Uterus (tissue), 3 donors: ENCODE measurements at regions not wholly inside any gene's neighbourhood (a gene's known extent, or its start where the extent isn't known, plus 50 kb on each side); places are given as distances from the start of the nearest gene placed in this dataset.

Experiments
- DNase-seq, 2 donors: peaks; one replicate each; pipeline ENCODE4 v3.0.0-alpha.2; 2019 to 2020
- H3K27ac ChIP-seq, 2 donors: fragments of 200-600 bp; sonication (generic); 1 replicate in 1 of 2; 2 replicates in 1 of 2; pipeline ENCODE4 v1.5.1; 2016 to 2018
- H3K27me3 ChIP-seq, 2 donors: fragments of 200-600 bp; sonication (generic); one replicate each; pipeline ENCODE4 v1.5.1; 2018 to 2019; ENCODE audit warnings: control low read depth in 1 of 2
- H3K36me3 ChIP-seq, 2 donors: fragments of 200-600 bp; sonication (generic); one replicate each; pipeline ENCODE4 v1.5.1; 2019; ENCODE audit warnings: control low read depth in 1 of 2
- H3K4me1 ChIP-seq, 2 donors: fragments of 200-600 bp; sonication (generic); one replicate each; pipeline ENCODE4 v1.5.1; 2018 to 2019; ENCODE audit warnings: control low read depth in 1 of 2
- H3K4me3 ChIP-seq, 2 donors: fragments of 200-600 bp; sonication (generic); 1 replicate in 1 of 2; 2 replicates in 1 of 2; pipeline ENCODE4 v1.5.1; 2018 to 2019; ENCODE audit warnings: mild to moderate bottlenecking in 1 of 2
- H3K9me3 ChIP-seq, 2 donors: fragments of 200-600 bp; sonication (generic); one replicate each; pipeline ENCODE4 v1.5.1; 2019; ENCODE audit warnings: control low read depth in 1 of 2
- CTCF ChIP-seq, 4 experiments: fragments of 200-600 bp in 2 of 4; fragments of 450-650 bp in 2 of 4; sonication (generic) in 2 of 4; IDR thresholded peaks; one replicate each; pipeline ENCODE4 v1.5.1; 2016 to 2019; ENCODE audit warnings: antibody characterized with exemption in 4 of 4, mild to moderate bottlenecking in 2 of 4, moderate library complexity in 1 of 4
- POLR2A ChIP-seq, 2 donors: fragments of 450-650 bp; IDR thresholded peaks; one replicate each; pipeline ENCODE4 v1.6.1; 2016; ENCODE audit warnings: antibody characterized with exemption in 2 of 2, mild to moderate bottlenecking in 1 of 2, moderate library complexity in 1 of 2
- intact Hi-C: fragments of 100-400 bp; cut with DNase I; formaldehyde crosslinking; loops from one replicate; pipeline ENCODE4 v1.15.1; 2023; ENCODE audit warnings: low total_unique reads
- donor health status: DM: yes; HTN: yes; CAD: no.

- no peak overlapping the region for H3K27ac ChIP-seq
- no peak overlapping the region for H3K4me3 ChIP-seq
- no peaks in the 10 kb centered on the region for H3K4me1 ChIP-seq
- intact Hi-C loops, result no loop called here
- no peak for DNase-seq
- H3K27me3 ChIP-seq, result no peaks in the 10 kb centered on the region
- H3K36me3 ChIP-seq, result no peaks in the 10 kb centered on the region
- TF ChIP-seq CTCF (IDR thresholded peaks at IDR 0.05) (no peak), POLR2A (IDR thresholded peaks at IDR 0.05) (no peak)
- H3K9me3 ChIP-seq, result no peaks in the 10 kb centered on the region
Measured at GRCh38 chr11:109644152-109644551, 222.2 kb downstream of the C11orf87 start.

- H3K9me3 ChIP-seq, result no peaks in the 10 kb centered on the region
- TF ChIP-seq CTCF (IDR thresholded peaks at IDR 0.05), result no peak
- no peak for TF ChIP-seq POLR2A (IDR thresholded peaks at IDR 0.05)
- intact Hi-C loops, result no loop called here
Measured at GRCh38 chr11:109648804-109649203, 226.8 kb downstream of the C11orf87 start.

GRCh38 chr11:109654091-109654490 is 232.1 kb downstream of the C11orf87 start:
- TF ChIP-seq CTCF (IDR thresholded peaks at IDR 0.05), result no peak
- TF ChIP-seq POLR2A (IDR thresholded peaks at IDR 0.05), result no peak
- Histone ChIP-seq H3K36me3 (no peaks in the 10 kb centered on the region), H3K27ac (no peak overlapping the region), H3K4me1 (no peaks in the 10 kb centered on the region), H3K9me3 (no peaks in the 10 kb centered on the region), H3K4me3 (no peak overlapping the region), H3K27me3 (no peaks in the 10 kb centered on the region)
- intact Hi-C loops, result no loop called here
- DNase-seq, result no peak

More at GRCh38 chr11:109648804-109649203, 226.8 kb downstream of the C11orf87 start:
- no peaks in the 10 kb centered on the region for H3K27me3 ChIP-seq
- DNase-seq, result no peak
- H3K27ac ChIP-seq, result no peak overlapping the region
- no peaks in the 10 kb centered on the region for H3K36me3 ChIP-seq
- no peaks in the 10 kb centered on the region for H3K4me1 ChIP-seq
- H3K4me3 ChIP-seq, result no peak overlapping the region

- Histone ChIP-seq H3K27ac (no peak overlapping the region), H3K4me1 (no peaks in the 10 kb centered on the region), H3K4me3 (no peak overlapping the region), H3K9me3 (no peaks in the 10 kb centered on the region), H3K36me3 (no peaks in the 10 kb centered on the region), H3K27me3 (no peaks in the 10 kb centered on the region)
- TF ChIP-seq POLR2A (IDR thresholded peaks at IDR 0.05) (no peak), CTCF (IDR thresholded peaks at IDR 0.05) (no peak)
- DNase-seq, result no peak
- intact Hi-C loops, result no loop called here
Measured at GRCh38 chr11:109658190-109658589, 236.2 kb downstream of the C11orf87 start.

- Histone ChIP-seq H3K27me3 (no peaks in the 10 kb centered on the region), H3K36me3 (no peaks in the 10 kb centered on the region), H3K4me1 (no peaks in the 10 kb centered on the region), H3K9me3 (no peaks in the 10 kb centered on the region), H3K4me3 (no peak overlapping the region), H3K27ac (no peak overlapping the region)
- no peak for TF ChIP-seq POLR2A (IDR thresholded peaks at IDR 0.05)
- TF ChIP-seq CTCF (IDR thresholded peaks at IDR 0.05), result no peak
- intact Hi-C loops, result no loop called here
- no peak for DNase-seq
Measured at GRCh38 chr11:109667719-109668118, 245.7 kb downstream of the C11orf87 start.
